ENCODE measurements at regions not wholly inside any gene's neighbourhood (a gene's known extent, or its start where the extent isn't known, plus 50 kb on each side); places are given as distances from the start of the nearest gene placed in this dataset.

DNA sequence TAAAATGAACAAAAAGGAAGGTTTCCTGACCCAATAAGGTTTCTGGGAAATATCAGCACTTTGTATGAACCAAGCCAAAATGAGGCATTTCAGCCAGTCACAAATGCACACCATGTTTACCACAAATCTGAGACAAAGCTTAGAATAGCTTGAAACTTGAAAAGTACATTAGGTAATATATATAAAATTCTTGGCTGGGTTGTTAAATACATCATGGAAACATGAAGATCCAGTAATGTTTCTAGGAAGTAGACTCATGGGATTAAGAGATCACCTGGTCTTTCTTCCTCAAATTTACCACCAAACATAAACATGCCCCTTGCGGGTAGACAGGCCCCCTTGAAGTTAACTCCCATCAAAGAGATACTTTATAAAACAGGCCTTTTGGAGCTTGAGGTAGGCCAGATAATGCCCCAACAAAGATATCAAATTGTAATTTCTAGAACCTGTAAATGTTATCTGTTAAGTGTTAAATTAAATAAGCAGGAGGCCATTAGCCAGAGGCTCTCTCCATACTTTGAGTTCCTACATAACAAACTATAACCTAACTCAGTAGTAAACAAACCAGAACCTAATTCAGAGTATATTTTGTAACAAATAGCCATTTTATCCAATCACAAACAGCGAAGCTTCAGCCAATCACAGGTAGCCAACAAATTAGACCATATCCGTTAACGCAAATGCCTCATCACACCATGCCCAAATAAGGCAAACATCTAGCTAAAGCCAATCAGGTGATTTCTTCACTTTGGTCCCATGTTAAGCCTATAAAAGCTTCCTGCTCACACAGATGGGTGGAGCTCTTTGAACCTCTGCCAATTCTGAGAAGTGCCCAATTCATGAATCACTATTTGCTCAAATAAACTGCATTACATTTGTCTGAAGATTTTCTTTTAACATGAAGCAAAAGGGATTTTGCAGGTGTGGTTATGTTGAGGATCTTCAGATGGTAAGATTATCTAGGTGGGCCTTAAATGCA lies 127.9 kb upstream of the TARS1 start:
- Mint-ChIP-seq H3K9me3 (no peaks in the 10 kb centered on the region), H3K4me1 (no peaks in the 10 kb centered on the region), H3K4me3 (no peak overlapping the region), H3K36me3 (no peaks in the 10 kb centered on the region), H3K27ac (no peak overlapping the region)
- DNase-seq (ENCODE audit: low spot score in 2 of 2): no peak
- ATAC-seq: no peak

DNA sequence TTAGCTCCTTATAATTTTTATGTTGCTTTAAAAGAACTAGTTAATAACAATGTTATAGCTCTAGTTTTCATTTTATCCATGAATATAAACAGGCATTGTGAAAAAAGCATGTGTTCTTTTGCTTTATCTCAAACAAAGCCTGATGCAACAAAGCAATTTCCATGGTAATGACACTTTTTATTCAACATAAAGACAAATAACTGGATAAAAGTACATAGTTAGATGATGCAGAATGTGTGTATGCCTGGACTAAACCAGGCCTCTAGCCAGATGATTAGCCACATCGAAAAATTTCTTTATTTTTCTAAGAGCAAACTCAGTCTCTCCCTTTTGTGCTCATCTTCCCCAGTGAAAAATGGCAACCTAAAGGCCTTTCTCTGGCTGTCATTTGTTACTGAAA lies 125.6 kb upstream of the TARS1 start:
- ATAC-seq (no peak), DNase-seq (ENCODE audit: low spot score in 2 of 2) (no peak)
- no peaks in the 10 kb centered on the region for H3K36me3 Mint-ChIP-seq
- H3K4me3 Mint-ChIP-seq: no peak overlapping the region
- no peak overlapping the region for H3K27ac Mint-ChIP-seq
- H3K9me3 Mint-ChIP-seq: no peaks in the 10 kb centered on the region
- no peaks in the 10 kb centered on the region for H3K4me1 Mint-ChIP-seq

DNA sequence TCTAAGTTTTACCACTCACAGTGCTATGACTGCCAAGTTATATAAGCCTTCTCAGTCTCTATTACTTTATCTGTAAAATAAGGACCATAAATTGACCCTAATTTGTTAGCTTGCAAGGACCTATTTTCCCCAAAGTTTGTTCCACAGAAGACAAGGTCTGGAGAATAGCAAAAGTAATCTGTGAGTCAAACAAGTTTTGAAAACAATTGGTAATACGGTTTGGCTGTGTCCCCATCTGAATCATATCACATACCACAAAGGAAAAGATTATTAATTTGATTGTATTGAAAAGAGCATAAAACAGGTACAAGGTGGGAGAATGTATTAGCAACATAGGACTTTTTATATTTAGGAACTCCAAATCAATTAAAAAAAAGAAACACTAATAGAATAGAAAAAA lies 124.0 kb upstream of the TARS1 start:
- no peak for ATAC-seq

DNA sequence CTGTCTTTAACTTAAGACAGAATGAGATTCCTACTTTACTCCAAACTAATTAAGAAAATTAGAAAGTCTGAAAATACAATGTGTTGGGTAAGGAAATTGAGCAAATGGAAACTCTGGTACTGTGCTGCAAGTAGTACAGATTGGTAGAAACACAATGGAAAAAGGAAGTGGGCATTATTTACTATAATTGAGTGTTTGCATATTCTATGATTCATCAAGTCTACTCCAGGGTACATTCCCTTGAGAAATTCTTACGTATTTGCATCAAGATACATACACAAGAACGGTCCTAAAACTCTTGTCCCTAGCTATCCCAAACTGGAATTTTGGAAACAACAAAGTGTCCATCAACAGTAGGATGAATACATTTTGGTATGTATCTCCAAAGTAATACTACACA lies 123.5 kb upstream of the TARS1 start:
- ATAC-seq (no peak), DNase-seq (ENCODE audit: low spot score in 2 of 2) (no peak)
- Mint-ChIP-seq H3K36me3 (no peaks in the 10 kb centered on the region), H3K27ac (no peak overlapping the region), H3K4me1 (no peaks in the 10 kb centered on the region), H3K4me3 (no peak overlapping the region), H3K9me3 (no peaks in the 10 kb centered on the region)

More for the DNA sequence above, 124.0 kb upstream of the TARS1 start:
- Mint-ChIP-seq H3K27ac (no peak overlapping the region), H3K4me3 (no peak overlapping the region), H3K36me3 (no peaks in the 10 kb centered on the region), H3K9me3 (no peaks in the 10 kb centered on the region), H3K4me1 (no peaks in the 10 kb centered on the region)
- no peak for DNase-seq (ENCODE audit: low spot score in 2 of 2)

DNA sequence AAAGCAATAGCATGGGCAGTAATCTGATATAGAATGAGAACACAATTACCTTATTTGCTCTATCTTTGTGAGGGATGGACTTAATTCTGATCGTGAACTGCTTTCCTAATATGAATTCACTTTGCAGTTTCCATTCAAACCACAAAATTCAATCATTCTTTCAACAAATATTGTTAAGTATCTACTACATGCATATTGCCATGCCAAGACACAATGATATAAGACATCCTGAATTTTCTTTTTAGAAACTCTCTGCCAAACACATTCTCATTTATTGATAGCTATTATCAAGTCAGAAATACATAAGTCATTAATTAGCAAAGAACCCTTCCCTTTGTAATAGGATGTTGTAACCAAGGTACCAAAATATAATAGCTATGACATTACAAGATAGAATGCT lies 121.6 kb upstream of the TARS1 start:
- DNase-seq (ENCODE audit: low spot score in 2 of 2) (no peak), ATAC-seq (no peak)
- H3K4me1 Mint-ChIP-seq: no peaks in the 10 kb centered on the region
- no peak overlapping the region for H3K27ac Mint-ChIP-seq
- H3K4me3 Mint-ChIP-seq: no peak overlapping the region
- H3K9me3 Mint-ChIP-seq: no peaks in the 10 kb centered on the region
- H3K36me3 Mint-ChIP-seq: no peaks in the 10 kb centered on the region

DNA sequence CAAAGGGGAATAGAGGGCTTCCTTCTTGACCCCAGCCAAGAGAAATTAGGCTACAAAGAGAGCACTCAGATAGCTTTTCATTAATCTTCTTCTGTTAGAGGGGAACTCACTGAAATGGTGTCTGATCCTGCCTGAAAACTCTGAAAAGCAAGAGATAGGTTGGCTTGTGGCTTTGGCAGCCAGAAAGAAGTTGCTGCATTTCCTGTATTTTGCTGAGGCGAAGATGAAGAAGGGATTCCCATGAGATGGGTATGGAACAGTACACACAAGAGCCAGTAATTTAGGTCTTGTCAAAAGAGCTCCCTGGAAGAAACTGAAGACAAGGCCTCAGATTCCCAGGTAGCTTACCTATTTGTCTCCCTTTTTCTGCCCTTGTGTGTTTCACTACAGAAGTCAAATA lies 120.9 kb upstream of the TARS1 start:
- no peaks in the 10 kb centered on the region for H3K36me3 Mint-ChIP-seq
- DNase-seq (ENCODE audit: low spot score in 2 of 2) (no peak), ATAC-seq (no peak)
- H3K4me3 Mint-ChIP-seq: no peak overlapping the region
- no peaks in the 10 kb centered on the region for H3K9me3 Mint-ChIP-seq
- H3K27ac Mint-ChIP-seq: no peak overlapping the region
- H3K4me1 Mint-ChIP-seq: no peaks in the 10 kb centered on the region

DNA sequence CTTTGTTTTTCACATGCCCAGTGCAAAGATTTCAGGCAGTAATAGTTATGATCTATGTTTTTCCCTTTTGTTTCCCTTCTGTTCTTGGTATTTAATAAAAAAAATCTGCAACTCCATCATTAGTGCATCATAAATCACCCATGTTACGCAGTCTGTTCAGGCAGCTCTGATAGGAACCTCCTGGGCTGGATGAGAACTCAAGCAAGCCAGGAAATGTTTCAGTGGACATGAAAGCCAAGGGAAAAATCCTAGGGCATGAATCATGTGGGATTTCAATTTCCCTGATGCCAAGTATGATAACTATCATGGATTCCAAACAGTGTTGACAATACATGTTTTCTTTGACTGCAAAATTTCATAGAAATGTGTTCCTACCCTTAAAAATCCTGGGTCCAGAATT lies 119.7 kb upstream of the TARS1 start:
- Mint-ChIP-seq H3K36me3 (no peaks in the 10 kb centered on the region), H3K4me3 (no peak overlapping the region), H3K27ac (no peak overlapping the region), H3K9me3 (no peaks in the 10 kb centered on the region), H3K4me1 (no peaks in the 10 kb centered on the region)
- DNase-seq (ENCODE audit: low spot score in 2 of 2) (no peak), ATAC-seq (no peak)

DNA sequence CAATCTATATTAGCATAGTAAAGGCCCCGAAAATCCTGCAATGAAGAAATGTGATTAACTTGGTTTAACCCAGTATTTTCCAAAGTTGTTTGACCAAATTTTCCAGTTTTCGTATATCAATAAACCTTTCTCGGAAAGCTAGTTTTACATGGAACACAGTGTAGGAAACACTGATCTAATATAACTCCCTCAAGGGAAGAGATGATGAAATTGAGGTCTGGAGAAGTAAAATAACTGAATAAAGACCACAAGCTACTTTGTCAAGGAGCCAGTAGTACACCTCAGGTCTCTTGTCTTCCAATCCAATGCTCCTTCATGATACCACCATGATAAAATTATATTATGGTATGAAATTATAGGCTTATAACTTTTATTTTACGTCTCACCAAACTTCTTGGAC lies 118.1 kb upstream of the TARS1 start:
- Mint-ChIP-seq H3K4me1 (no peaks in the 10 kb centered on the region), H3K36me3 (no peaks in the 10 kb centered on the region), H3K4me3 (no peak overlapping the region), H3K9me3 (peaks cover 7% of the 10 kb centered on the region), H3K27ac (no peak overlapping the region)
- ATAC-seq (no peak), DNase-seq (ENCODE audit: low spot score in 2 of 2) (no peak)

DNA sequence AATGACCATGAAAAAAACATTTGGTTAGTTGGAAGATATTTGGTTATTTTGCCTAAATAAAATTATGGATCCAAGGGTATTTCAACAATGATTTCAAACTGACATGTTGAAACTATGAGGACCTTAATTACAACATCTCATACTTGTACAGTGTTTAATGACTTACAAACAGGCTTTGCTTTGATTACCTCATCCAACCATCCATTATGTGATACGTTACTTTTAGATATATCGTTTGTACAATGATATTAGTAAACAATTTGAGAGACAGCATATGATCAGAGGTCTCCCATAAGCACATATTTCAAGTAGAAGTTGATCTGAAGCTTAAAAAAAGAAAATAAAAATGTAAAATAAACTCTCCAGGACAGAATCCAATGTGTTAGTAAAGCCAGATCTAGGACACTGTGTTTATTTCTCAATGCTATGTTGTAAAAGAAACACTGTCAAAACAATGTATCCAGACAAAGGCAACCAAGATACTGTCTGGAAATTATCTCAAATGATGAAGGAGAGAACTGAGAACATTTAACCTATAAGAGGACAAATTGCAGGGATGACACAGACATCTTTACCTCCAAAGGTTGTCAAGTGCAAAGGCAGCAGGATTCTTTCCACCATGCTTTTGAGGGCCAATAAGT lies 116.0 kb upstream of the TARS1 start:
- Mint-ChIP-seq H3K27ac (no peak overlapping the region), H3K4me1 (no peaks in the 10 kb centered on the region), H3K4me3 (no peak overlapping the region), H3K36me3 (no peaks in the 10 kb centered on the region), H3K9me3 (peaks cover 7% of the 10 kb centered on the region)
- DNase-seq (ENCODE audit: low spot score in 2 of 2) (no peak), ATAC-seq (no peak)

DNA sequence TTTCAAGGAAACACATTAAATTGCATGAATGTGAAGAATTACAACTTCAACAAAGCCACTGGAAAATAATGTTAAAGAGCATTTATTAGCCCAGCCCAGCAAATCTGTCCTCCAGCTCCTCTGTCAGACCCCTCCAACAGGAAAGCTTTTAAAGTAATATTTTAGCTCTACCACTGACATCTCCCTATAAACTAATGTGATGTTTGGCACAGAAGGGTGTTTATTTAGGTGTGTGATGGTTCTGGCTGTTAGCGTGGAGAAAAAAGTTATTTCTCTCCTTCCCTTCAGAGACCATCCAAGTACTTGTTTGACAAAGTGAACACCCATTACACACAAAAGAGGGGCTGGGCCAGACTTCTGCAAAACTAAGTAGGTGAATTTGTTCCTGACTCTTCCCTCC lies 111.9 kb upstream of the TARS1 start:
- DNase-seq (ENCODE audit: low spot score in 2 of 2) (no peak), ATAC-seq (no peak)
- H3K9me3 Mint-ChIP-seq: peaks cover 7% of the 10 kb centered on the region

DNA sequence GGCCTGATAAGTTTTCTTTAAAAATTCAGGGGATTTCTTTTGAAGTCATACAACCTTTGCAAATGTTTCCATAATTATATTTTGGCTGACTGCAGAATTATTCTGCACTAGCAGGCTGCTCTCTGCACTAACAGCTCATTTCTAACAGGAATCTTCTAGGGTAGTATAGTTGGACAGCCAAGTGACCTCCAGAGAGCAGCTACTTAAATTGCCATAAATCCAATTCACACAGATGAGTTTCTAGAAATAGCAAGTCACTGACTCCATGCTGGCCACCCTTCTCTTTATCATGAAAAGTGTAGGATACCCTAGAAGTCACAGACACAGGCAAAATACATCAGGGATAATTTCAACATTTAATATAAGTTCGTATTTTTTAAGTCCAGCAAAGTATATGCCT lies 110.9 kb upstream of the TARS1 start:
- Mint-ChIP-seq H3K4me3 (no peak overlapping the region), H3K9me3 (peaks cover 7% of the 10 kb centered on the region), H3K36me3 (no peaks in the 10 kb centered on the region), H3K27ac (no peak overlapping the region), H3K4me1 (no peaks in the 10 kb centered on the region)
- DNase-seq (ENCODE audit: low spot score in 2 of 2): no peak
- no peak for ATAC-seq

More for the DNA sequence above, 111.9 kb upstream of the TARS1 start:
- H3K27ac Mint-ChIP-seq: no peak overlapping the region
- no peaks in the 10 kb centered on the region for H3K36me3 Mint-ChIP-seq
- no peak overlapping the region for H3K4me3 Mint-ChIP-seq
- H3K4me1 Mint-ChIP-seq: no peaks in the 10 kb centered on the region

DNA sequence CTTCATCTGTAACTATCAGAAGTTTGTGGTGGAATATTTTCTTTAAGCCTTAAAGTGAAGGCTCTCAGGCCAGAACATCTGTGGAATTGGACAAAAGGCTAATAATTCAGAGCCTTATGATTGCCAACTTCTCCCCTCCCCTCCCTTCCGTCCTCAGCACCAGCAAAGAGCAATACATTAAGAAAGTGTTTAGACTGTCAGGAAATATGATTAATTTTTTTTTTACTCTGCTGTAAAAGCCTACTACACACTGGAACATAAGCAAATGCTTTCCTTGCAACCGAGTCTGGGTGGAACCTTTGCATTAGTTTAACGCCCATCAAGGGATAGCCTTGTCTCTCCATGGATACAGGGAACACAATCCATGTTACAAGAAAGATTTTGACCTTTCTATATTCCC lies 110.3 kb upstream of the TARS1 start:
- H3K4me1 Mint-ChIP-seq: no peaks in the 10 kb centered on the region
- DNase-seq (ENCODE audit: low spot score in 2 of 2) (no peak), ATAC-seq (no peak)
- no peaks in the 10 kb centered on the region for H3K36me3 Mint-ChIP-seq
- H3K9me3 Mint-ChIP-seq: peaks cover 7% of the 10 kb centered on the region
- H3K4me3 Mint-ChIP-seq: no peak overlapping the region
- H3K27ac Mint-ChIP-seq: no peak overlapping the region

DNA sequence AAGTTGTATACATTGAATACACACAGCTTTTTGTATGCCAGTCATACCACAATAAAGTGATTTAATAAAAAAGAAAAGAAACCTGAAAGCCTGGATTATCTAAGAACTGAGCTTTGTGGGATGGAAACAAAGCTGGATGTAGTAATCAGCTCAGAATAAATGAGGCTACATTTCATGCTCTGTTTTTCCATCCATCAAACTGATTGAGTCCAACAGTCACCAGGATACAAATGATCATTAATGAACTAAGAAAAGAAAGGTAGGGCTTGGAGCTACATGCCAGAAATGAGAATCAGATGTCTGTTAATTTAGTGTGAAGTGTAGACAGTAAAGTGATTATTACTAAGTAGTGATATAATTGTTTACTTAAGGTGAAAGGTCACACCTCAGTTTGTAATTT lies 109.8 kb upstream of the TARS1 start:
- Mint-ChIP-seq H3K36me3 (no peaks in the 10 kb centered on the region), H3K27ac (no peak overlapping the region), H3K4me3 (no peak overlapping the region), H3K9me3 (peaks cover 7% of the 10 kb centered on the region), H3K4me1 (no peaks in the 10 kb centered on the region)
- DNase-seq (ENCODE audit: low spot score in 2 of 2) (no peak), ATAC-seq (no peak)

DNA sequence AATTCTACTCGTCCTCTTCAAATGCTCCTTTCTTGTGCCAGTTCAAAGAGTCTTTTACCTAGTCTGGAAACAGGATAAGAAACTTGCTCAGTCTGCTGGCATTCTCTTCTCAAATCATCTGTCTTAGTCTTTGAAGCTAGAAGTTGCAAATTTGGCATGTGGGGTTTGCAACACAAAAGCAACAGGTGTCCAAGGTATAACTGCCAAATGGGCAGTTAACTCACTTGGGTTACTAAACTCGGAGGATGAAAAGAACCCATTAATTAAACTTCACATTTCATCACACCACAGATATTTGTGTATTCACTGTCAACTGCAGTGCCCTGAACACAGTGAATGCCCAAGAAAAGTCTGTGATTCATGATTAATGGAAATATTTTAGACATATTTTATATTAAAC lies 108.0 kb upstream of the TARS1 start:
- Mint-ChIP-seq H3K27ac (no peak overlapping the region), H3K36me3 (no peaks in the 10 kb centered on the region), H3K9me3 (no peaks in the 10 kb centered on the region), H3K4me3 (no peak overlapping the region), H3K4me1 (no peaks in the 10 kb centered on the region)
- DNase-seq (ENCODE audit: low spot score in 2 of 2): no peak
- no peak for ATAC-seq

DNA sequence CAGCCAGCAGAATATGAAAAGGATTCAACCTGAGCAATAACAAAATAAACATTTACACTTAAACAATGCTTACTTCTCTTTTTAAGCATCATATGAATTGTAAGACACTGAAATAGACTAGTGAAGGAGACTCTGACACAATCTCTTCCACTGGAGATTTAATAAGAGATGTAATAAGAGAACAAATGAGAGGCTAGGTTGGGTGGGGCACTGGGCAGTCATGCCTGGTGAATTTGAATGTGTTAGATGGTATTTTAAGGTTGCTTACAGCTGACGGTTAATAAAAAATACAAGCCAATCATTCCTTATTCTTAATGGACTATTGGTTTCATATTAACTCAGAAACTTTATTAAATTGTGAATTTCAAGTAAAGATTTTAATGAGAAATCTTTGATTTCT lies 105.9 kb upstream of the TARS1 start:
- no peaks in the 10 kb centered on the region for H3K4me1 Mint-ChIP-seq
- no peak for DNase-seq (ENCODE audit: low spot score in 2 of 2)
- H3K36me3 Mint-ChIP-seq: no peaks in the 10 kb centered on the region
- no peak overlapping the region for H3K4me3 Mint-ChIP-seq
- no peaks in the 10 kb centered on the region for H3K9me3 Mint-ChIP-seq
- no peak overlapping the region for H3K27ac Mint-ChIP-seq
- ATAC-seq: no peak
